ENCODE measurements at regions not wholly inside any gene's neighbourhood (a gene's known extent, or its start where the extent isn't known, plus 50 kb on each side); places are given as distances from the start of the nearest gene placed in this dataset.
"Not testable (repeated sequence)": the region's sequence is repeated elsewhere in the genome, so short reads cannot be mapped to it uniquely, and the experiment has no call there.

DNA sequence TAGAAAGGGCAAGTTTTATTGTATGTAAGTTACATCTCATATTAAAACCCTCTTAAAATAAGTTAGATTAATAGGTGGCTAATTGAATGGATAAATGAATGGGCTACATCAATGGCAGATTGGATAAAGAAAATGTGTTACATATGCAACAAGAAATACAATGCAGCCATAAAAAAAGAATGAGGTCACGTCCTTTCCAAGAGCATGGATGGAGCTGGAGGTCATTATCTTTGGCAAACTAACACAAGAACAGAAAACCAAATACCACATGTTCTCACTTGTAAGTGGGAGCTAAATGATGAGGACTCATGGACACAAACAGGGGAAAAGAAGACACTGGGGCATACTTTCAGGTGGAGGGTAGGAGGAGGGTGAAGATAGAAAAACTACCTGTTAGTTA, 182.2 kb upstream of the GNAI1 start:
- no peak for DNase-seq

DNA sequence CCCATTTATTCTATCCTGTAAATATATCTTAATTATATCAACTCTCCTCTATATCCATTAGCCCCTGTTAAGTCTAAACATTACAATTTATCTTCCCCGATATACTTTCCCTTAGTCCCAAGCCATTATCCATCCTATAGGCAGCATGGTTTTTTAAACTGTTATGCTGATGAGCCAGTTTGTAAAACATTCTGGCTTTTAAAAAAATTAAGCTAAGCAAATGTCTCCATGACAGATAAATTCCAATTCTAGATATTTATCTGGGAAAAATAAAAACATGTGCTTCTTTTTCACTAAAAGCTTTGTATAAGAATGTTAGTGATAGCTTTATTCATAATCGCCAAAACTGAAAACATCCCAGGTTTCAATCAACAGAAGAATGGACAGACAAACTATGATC, 183.2 kb upstream of the GNAI1 start:
- no peak for DNase-seq

DNA sequence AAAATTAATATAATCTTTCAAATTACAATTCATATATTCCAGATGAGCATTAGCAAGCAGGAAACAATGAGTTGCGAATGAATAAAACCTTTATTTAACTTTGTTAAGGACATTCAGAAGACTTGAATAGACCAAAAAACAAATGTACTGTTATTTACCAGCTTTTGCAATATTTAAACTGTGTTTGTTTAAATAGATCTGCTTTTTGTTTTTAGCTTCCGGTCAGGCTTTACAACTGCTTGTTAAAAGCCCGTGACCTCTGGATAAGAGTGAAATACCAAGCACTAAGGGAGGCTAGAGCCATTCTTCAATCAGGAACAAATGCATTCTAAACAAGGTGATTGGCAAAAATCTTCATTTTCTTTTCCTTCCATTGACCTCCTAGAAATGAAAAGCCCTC, 184.9 kb upstream of the GNAI1 start:
- DNase-seq, result no peak

DNA sequence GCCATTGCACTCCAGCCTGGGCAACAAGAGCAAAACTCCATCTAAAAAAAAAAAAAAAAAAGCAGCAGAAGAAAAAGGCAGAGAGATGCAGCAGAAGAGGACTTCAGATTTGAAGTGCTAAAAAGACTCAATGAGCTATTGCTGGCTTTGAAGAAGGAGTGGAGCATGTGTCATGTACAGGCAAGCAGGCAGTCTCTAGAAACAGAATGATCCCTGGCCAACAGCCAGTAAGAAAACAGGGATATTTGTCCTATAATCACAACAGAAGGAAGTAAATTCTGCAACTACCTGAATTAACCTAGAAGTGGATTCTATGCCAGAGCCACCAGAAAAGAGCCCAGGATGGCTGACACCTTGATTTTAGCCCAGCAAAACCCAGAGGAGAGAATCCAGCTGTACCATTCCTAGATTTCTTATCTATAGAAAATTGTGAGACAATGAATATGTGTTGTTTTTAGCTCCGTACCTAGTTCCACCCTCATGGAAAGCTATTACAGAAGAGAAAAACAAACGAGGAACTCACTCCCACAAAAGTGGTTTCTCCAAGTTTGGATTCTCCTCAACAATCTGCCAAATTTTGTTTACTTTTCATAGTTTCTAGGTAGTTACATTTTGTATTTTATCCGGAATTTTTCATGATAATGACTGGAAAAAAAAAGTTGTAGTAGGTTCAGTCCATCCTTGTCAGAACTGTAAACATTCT, 198.2 kb upstream of the GNAI1 start:
- DNase-seq, result no peak

DNA sequence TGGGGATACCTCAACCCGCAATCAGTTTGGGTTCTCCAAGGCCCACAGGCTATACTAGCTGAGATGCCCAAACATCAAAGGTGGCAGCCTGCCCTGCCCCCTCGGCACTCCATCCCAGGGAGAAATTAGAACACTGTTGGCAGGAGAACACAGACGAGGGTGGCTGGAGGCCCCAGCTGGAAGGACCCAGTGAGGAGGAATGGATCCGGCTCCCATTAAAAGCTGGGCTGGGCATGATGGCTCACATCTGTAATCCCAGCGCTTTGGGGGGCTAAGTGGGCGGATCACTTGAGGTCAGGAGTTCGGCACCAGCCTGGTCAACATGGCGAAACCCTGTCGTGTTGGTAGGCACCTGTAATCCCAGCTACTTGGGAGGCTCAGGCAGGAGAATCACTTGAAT, 199.9 kb upstream of the GNAI1 start:
- no peak for DNase-seq

DNA sequence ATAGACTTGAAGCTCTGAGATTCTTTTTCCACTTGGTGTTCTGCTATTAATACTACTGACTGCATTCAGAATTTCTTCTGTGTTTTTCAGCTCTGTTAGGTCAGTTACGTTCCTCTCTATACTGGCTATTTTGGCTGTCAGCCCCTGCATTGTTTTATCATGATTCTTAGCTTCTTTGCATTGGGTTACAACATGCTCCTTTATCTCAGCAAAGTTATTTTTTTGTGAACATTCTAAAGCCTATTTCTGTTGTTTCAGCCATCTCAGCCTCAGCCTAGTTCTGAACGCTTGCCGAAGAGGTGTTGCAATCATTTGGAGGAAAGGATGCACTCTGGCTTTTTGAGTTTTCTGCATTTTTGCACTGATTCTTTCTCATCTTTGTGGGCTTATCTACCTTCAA, 201.5 kb upstream of the GNAI1 start:
- no peak for DNase-seq

DNA sequence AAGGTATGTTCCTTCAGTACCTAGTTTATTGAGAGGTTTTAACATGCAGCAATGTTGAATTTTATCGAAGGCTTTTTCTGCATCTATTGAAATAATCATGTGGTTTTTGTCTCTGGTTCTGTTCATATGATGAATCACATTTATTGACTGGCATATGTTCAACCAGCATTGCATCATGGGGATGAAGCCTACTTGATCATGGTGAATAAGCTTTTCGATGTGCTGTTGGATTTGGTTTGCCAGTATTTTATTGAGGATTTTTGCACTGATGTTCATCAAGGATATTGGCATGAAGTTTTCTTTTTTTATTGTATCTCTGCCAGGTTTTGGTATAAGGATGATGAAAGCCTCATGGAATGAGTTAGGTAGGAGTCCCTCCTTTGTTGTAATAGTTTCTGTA, 204.0 kb upstream of the GNAI1 start:
- no peak for DNase-seq

DNA sequence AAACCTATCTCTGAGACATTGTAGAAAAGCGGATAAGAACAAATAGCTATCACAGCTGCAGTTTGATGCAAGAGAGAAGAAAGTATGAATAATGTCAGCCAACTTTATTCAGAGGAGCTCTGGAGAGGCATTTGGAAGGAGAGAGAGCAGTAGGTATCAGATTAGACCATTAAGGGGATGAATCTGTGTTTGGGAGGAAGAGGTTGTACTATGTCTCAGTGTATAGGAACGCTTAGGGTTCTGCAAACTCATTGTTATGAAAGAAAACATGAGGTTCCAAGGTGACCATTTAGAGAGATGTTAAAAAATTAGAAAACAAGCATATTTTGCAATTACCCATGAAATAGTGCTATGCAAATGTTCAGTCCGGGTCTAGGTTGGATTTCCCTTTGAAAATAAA, 207.5 kb upstream of the GNAI1 start:
- no peak for DNase-seq

DNA sequence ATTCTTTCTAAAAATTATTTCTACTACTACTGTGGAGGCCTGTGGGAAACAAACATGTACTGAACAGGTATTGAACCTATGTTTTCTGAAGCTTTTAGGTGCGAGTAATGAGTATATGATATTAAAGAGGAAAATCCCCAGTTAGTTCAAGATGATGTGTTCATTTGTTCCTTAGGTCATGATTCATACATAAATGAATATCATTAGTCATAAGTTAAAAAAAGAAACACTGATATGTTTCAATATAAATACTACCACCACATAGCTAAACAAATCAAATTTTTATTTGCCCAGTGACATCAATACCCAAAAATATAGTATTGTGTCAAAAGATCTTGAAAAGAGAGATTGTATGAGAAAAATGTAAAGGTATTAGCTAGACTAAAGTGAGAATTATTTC, 210.7 kb upstream of the GNAI1 start:
- no peak for DNase-seq

DNA sequence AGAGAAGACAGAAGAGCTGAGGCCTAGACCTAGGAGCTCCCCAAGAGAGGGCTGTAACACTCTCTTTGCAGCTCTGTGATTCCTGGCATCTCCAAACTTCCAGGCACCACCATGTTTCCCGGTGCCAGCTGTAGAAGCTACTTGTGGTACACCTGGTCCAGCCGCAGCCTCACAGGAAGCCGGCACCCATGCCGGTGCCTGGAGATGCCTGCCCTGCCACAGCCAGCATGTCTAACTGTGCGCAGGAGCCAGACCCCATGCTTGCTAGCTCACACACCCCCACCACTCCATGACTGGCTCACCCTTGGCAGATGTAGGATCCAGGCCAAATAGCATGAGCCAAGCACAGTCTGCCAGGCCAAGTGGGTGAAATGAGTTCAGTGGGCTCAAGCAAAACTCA, 211.7 kb upstream of the GNAI1 start:
- no peak for DNase-seq

DNA sequence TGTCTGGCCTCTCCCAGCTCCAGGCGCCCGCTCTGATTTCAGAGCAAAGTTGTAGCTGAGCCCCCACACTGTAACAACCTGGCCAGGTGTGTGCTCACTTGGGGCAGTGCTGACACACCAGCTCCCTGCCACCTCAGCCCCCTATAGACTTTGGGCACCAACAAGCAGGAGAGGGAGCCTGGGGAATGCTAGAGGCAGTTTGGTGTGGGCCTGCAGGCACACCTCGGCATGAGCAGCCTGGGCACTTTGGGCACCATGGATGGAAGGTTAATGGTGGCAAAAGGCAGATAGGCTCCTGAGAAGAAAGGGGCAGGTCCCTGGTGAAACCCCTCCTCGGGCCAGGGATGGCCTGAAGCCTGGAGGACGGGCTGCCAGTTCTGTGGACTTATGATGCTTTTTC, 212.7 kb upstream of the GNAI1 start:
- no peak for DNase-seq

DNA sequence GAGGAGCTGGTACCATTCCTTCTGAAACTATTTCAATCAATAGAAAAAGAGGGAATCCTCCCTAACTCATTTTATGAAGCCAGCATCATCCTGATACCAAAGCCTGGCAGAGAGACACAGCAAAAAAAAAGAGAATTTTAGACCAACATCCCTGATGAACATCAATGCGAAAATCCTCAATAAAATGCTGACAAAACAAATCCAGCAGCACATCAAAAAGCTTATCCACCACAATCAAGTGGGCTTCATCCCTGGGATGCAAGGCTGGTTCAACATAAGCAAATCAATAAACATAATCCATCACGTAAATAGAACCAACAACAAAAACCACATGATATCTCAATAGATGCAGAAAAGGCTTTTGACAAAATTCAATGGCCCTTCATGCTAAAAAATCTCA, 216.0 kb upstream of the GNAI1 start:
- DNase-seq, result not testable (repeated sequence)

DNA sequence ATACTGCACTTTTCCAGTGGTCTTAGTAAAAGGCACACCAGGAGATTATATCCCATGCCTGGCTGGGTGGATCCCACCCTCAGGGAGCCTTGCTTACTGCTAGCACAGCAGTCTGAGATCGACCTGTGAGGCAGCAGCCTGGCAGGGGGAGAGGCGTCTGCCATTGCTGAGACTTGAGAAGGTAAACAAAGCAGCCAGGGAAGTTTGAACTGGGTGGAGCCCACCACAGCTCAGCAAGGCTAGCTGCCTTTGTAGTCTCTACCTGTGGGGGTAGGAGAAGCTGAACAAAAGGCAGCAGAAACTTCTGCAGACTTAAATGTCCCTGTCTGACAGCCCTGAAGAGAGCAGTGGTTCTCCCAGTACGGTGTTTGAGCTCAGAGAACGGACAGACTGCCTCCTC, 219.3 kb upstream of the GNAI1 start:
- not testable (repeated sequence) for DNase-seq

DNA sequence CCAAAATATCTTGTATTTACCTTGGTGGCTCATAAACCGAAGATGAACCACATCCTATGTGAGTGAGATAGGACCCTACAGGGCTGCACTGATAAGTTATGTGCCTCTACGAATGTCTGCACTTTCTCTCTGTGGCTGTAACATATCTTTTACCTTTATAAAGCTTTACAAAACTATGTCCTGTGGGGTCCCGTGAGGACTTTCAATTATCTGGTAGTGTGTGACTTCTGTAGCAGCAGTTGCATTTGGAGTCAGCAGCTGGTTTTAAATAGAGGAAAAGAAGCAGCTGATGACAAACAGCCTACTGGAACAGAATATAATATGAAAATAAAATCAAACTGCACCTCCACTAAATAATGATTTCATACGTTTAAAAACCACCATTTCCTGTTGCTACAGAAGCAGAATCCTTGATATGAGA, 222.4 kb upstream of the GNAI1 start:
- DNase-seq, result no peak

DNA sequence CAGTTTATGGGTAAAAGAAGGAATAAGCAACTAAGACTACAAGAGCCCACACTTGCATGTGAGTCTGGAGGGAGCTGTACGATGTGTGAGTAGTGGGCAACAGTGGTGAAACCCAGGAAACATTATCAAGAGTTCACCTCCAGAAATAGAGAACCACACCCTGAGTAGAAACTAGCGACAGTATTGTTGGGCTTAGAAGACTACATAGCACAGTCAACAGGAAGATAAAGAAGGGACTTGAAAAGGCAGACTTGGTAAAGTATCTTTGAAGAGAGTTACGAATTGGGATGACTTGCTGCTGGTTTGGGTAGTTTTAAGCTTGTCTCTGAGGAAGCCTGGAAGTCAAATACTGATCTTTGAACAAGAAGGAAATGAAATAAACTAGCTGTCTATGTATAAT, 223.2 kb upstream of the GNAI1 start:
- DNase-seq, result no peak

DNA sequence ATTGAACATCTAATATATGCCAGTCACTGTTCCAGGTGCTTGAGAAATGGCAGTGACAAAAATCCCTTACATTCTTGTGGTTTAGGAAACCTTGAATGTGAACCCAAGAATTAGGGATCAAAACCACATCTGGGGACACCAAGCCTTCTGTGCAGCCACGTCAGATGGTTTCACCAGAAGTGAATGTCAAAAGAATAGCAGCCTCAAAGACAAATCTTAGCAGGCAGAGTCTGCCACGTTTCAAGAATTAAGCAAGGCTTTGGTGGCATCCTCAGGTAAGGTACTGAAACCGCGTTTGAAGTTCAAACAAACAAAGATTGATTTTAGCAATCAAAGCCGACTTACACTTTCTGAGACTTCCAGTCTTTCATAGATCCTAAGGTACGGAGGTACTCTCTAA, 225.5 kb upstream of the GNAI1 start:
- DNase-seq, result no peak

DNA sequence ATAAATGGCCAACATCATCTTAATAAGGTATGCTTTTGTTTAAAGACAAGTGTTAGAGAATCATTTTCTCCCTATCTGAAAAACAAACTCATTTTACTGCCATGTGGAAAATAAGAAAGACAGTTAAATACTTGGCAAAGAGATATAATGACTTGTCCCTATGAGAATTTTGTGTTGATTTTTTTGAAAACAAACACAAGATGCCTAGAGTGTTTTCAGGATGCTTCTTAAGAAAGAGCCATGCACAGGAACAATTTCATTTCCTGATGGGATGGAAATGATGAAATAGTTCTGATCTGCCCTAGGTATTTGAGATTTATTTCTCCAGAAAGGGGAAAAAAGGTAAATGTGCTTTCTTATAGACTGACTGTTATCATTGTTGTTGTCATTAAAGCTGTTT, 237.5 kb upstream of the GNAI1 start:
- DNase-seq, result no peak

DNA sequence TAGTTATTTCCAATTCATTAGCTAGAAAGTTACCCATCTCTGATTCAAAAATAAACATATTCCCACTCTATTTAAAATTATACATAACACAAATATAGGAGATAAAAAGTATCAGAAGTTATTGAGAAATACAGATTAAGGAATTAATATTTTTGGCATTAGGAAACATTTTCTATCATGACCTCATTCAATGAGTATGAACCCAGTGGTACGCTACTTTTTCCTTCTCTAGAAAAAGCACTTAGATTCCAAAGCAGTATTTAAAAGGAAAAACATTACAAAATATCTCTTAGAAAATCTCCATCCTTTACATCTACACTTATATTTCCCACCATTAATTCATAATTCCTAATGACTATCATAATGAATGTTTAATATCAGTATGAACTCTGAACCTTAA, 240.6 kb upstream of the GNAI1 start:
- DNase-seq, result no peak

DNA sequence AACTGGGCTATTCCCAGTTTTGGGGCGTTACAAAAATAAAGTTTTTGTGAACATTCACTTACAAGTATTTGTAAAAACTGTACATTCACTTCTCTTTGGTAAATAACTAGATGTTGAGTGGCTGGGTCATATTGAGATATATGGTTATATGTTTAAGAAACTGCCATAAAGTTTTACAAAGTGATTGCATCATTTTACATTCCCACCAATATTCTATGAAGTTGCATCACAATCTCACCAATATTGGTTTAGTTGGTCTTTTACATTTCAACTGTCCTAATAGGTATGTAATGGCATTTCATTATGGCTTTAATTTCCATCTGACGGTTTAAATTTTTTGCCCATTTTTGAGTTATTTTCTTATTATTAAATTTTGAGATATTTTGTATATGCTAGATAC, 251.7 kb upstream of the GNAI1 start:
- DNase-seq, result no peak

DNA sequence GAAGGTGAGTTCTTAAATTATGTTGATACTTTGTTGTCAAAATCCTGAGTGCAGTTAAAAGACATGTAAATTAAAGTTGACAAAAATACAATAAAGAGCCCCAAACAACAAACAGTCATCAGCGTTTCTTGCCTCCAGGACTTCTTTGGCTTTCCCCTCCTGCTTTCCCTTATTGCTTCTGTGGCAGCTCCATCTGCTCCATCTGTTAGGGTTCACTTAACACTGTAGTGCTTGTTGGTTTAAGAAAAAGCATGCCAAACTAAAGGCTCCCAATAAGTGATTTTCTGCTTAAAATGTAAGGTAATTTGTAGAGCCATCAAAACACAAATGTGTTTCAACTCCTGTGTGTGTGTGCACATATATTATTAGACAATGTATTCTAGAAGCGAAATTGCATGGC, 254.3 kb upstream of the GNAI1 start:
- no peak for DNase-seq

DNA sequence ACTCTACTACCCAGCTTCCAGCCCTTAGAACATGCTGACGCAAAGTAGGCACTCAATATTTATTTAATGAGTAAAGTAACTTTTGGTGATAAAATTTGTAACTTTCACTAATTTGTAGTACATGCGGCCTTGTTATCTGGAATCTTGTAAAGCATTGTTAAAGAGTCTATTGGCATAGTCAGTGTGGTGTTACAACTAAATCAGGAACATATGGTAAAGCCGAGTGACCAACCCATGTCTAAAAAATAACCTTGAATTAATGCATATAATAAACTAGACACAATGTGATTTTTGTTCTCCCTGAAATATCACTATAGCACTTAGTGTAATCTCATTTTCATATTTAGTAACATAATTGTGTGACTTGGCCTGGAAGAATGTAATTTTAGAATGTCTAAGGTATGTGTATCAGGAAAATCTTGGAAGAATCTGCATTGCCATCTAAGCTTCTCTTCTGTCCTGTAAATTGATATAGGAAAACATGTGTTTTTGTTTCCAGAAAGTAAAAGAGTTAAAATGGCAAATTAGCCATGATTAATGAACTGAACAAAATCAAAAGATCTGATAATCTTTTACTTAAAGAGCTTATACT, 256.7 kb upstream of the GNAI1 start:
- no peak for DNase-seq

DNA sequence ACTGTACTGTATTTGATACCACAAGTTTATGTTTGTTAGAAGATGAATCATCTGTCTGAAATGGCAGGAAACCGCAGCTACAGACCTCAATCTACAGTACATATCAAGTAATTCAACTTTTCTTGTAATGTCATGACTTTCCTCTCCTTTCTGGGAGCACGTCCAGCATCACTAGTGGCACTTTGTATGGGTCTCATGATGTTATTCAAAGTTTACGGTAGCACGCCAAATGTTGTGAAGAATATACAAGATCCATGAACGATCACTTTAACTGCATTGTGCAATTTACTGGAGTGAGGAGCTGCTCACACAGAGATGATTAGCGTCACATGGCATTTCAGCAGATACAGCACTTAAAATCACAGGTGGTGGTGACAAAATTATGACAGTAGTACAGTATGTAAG, 257.8 kb upstream of the GNAI1 start:
- no peak for DNase-seq

DNA sequence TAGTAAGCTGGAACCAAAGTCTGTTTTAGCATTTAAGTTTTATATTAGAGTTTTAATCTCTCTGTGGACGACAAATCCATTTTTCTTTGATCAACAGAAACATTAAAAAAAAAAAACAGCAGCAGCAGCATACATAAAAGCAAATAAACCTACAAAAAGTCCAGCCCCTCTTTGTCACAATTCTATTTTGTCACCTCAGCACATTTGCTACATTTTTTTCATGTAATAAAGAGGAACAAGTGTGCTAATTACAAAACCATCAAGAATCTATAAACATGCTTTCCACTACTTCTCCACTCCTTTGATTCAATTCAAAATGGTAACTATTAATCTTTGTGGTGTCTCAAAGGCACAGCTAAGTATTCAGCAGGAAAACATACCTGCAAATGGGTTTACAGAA, 259.8 kb upstream of the GNAI1 start:
- DNase-seq, result no peak

DNA sequence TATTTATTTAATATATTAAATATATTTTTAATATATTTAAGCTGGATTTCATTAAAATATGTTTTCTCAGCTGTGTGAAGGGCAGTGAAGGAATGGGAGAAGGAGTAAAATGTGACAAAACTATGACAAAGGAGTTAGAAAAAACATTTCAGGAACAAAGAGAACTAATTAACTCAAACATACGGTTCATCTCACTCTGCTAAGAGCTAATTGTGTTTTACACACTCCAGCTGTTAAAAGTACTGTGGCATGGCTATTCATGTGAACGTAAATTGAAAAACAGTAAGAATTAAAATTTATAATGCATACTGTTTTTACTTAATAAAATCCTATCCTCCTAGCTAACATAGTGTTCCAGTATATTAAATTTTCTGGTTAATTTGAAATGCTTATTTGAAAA, 262.5 kb upstream of the GNAI1 start:
- DNase-seq, result no peak

DNA sequence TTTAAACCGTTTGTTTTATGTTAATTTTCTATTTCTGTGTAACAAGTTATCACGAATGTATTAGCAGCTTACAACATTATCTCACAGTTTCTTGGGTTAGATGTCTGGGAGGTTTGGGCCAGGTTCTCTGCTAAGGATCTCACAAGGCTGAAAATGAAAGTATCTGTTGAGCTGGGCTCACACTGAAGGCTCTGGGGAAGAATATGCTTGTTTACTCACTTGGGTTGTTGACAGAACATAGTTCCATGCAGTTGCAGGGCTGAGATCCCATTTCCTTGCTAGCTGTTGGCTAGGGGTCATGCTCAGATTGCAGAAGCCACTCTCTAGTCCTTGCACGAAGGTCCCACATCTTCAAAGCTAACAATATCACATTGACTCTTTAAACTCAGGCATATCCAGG, 266.6 kb upstream of the GNAI1 start:
- DNase-seq, result no peak

Measured in inflammatory macrophage treated with lipopolysaccharide for 4 hours (primary cell).